ENCODE measurements at regions not wholly inside any gene's neighbourhood (a gene's known extent, or its start where the extent isn't known, plus 50 kb on each side); places are given as distances from the start of the nearest gene placed in this dataset.

- Mint-ChIP-seq H3K9me3 (no peaks in the 10 kb centered on the region), H3K4me1 (ENCODE audit: unreplicated experiment) (no peaks in the 10 kb centered on the region), H3K4me3 (no peak overlapping the region), H3K36me3 (no peaks in the 10 kb centered on the region), H3K27ac (no peak overlapping the region), H3K27me3 (no peaks in the 10 kb centered on the region)
- no peak for DNase-seq (ENCODE audit: extremely low spot score, unreplicated experiment)
- TF ChIP-seq CTCF (conservative IDR thresholded peaks at IDR 0.05) = no peak
Observed at GRCh38 chr2:126827371-126827770, 71.3 kb upstream of the TEX51 start.

GRCh38 chr2:126828051-126828450, 70.6 kb upstream of the TEX51 start:
- DNase-seq (ENCODE audit: extremely low spot score, unreplicated experiment) = no peak
- Mint-ChIP-seq H3K27ac (no peak overlapping the region), H3K27me3 (no peaks in the 10 kb centered on the region), H3K9me3 (no peaks in the 10 kb centered on the region), H3K36me3 (no peaks in the 10 kb centered on the region), H3K4me1 (ENCODE audit: unreplicated experiment) (no peaks in the 10 kb centered on the region), H3K4me3 (no peak overlapping the region)
- no peak for TF ChIP-seq CTCF (conservative IDR thresholded peaks at IDR 0.05)

GRCh38 chr2:126828491-126828890, 70.2 kb upstream of the TEX51 start:
- TF ChIP-seq CTCF (conservative IDR thresholded peaks at IDR 0.05) = no peak
- no peaks in the 10 kb centered on the region for H3K4me1 Mint-ChIP-seq (ENCODE audit: unreplicated experiment)

GRCh38 chr2:126831234-126832005, 67.3 kb upstream of the TEX51 start:
- Mint-ChIP-seq H3K27me3 (no peaks in the 10 kb centered on the region), H3K27ac (no peak overlapping the region), H3K9me3 (no peaks in the 10 kb centered on the region), H3K4me1 (ENCODE audit: unreplicated experiment) (no peaks in the 10 kb centered on the region), H3K4me3 (no peak overlapping the region), H3K36me3 (no peaks in the 10 kb centered on the region)
- no peak for TF ChIP-seq CTCF (conservative IDR thresholded peaks at IDR 0.05)
- no peak for DNase-seq (ENCODE audit: extremely low spot score, unreplicated experiment)

More at GRCh38 chr2:126828491-126828890, 70.2 kb upstream of the TEX51 start:
- H3K9me3 Mint-ChIP-seq = no peaks in the 10 kb centered on the region
- no peaks in the 10 kb centered on the region for H3K36me3 Mint-ChIP-seq
- no peak for DNase-seq (ENCODE audit: extremely low spot score, unreplicated experiment)
- H3K27ac Mint-ChIP-seq = no peak overlapping the region
- H3K27me3 Mint-ChIP-seq = no peaks in the 10 kb centered on the region
- H3K4me3 Mint-ChIP-seq = no peak overlapping the region

- DNase-seq (ENCODE audit: extremely low spot score, unreplicated experiment) = no peak
- no peak for TF ChIP-seq CTCF (conservative IDR thresholded peaks at IDR 0.05)
- H3K9me3 Mint-ChIP-seq = no peaks in the 10 kb centered on the region
- no peaks in the 10 kb centered on the region for H3K36me3 Mint-ChIP-seq
- no peaks in the 10 kb centered on the region for H3K4me1 Mint-ChIP-seq (ENCODE audit: unreplicated experiment)
- H3K27me3 Mint-ChIP-seq = no peaks in the 10 kb centered on the region
- H3K27ac Mint-ChIP-seq = no peak overlapping the region
- no peak overlapping the region for H3K4me3 Mint-ChIP-seq
Observed at GRCh38 chr2:126832014-126832413, 66.7 kb upstream of the TEX51 start.
